Parathyroid adenoma (tissue), 2 donors: ENCODE measurements at regions not wholly inside any gene's neighbourhood (a gene's known extent, or its start where the extent isn't known, plus 50 kb on each side); places are given as distances from the start of the nearest gene placed in this dataset.

Experiments used
- H2AFZ ChIP-seq: fragments of 300-600 bp; sonication (generic); one replicate; pipeline ENCODE4 v1.7.0; 2017; ENCODE audit warnings: antibody characterized with exemption, mild to moderate bottlenecking
- H3K27ac ChIP-seq: fragments of 300-600 bp; sonication (generic); one replicate; pipeline ENCODE4 v1.7.0; 2017
- H3K27me3 ChIP-seq: fragments of 300-600 bp; sonication (generic); one replicate; pipeline ENCODE4 v1.7.0; 2017; ENCODE audit warnings: low read length; ENCODE audit not compliant: control insufficient read depth, insufficient read depth
- H3K36me3 ChIP-seq: fragments of 300-600 bp; sonication (generic); one replicate; pipeline ENCODE4 v1.7.0; 2017; ENCODE audit warnings: low read length; ENCODE audit not compliant: control insufficient read depth, insufficient read depth
- H3K4me1 ChIP-seq: fragments of 300-600 bp; sonication (generic); one replicate; pipeline ENCODE4 v1.7.0; 2017; ENCODE audit warnings: control low read depth
- H3K4me2 ChIP-seq: fragments of 300-600 bp; sonication (generic); one replicate; pipeline ENCODE4 v1.7.0; 2017; ENCODE audit warnings: low read length
- H3K4me3 ChIP-seq: fragments of 300-600 bp; sonication (generic); one replicate; pipeline ENCODE4 v1.7.0; 2017; ENCODE audit warnings: low read depth, low read length
- H3K79me2 ChIP-seq: fragments of 300-600 bp; sonication (generic); one replicate; pipeline ENCODE4 v1.7.0; 2017; ENCODE audit warnings: control low read depth
- H3K9ac ChIP-seq: fragments of 300-600 bp; sonication (generic); one replicate; pipeline ENCODE4 v1.7.0; 2017; ENCODE audit warnings: mild to moderate bottlenecking
- H3K9me3 ChIP-seq: fragments of 300-600 bp; sonication (generic); one replicate; pipeline ENCODE4 v1.7.0; 2017; ENCODE audit warnings: low read length; ENCODE audit not compliant: control insufficient read depth
- CTCF ChIP-seq: fragments of 300-600 bp; sonication (generic); IDR thresholded peaks from one replicate; pipeline ENCODE4 v1.7.0; 2017; ENCODE audit warnings: antibody characterized with exemption, mild to moderate bottlenecking
- donor health status: primary hyperparathyroidism.

GRCh38 chr7:45469103-45469502, 105.1 kb upstream of the ADCY1 start:
- H3K9me3 ChIP-seq = no peaks in the 10 kb centered on the region
- H3K79me2 ChIP-seq = no peaks in the 10 kb centered on the region
- H3K27ac ChIP-seq = no peak overlapping the region
- H3K9ac ChIP-seq = no peak overlapping the region
- H3K4me3 ChIP-seq = no peak overlapping the region
- no peak overlapping the region for H3K4me2 ChIP-seq
- no peaks in the 10 kb centered on the region for H3K36me3 ChIP-seq
- no peak overlapping the region for H2AFZ ChIP-seq
- TF ChIP-seq CTCF = no peak
- no peaks in the 10 kb centered on the region for H3K4me1 ChIP-seq
- no peaks in the 10 kb centered on the region for H3K27me3 ChIP-seq

- no peak for TF ChIP-seq CTCF
- Histone ChIP-seq H3K79me2 (no peaks in the 10 kb centered on the region), H3K9ac (no peak overlapping the region), H3K4me3 (no peak overlapping the region), H2AFZ (no peak overlapping the region), H3K36me3 (no peaks in the 10 kb centered on the region), H3K4me2 (no peak overlapping the region), H3K4me1 (no peaks in the 10 kb centered on the region), H3K27me3 (no peaks in the 10 kb centered on the region), H3K27ac (no peak overlapping the region), H3K9me3 (no peaks in the 10 kb centered on the region)
Observed at GRCh38 chr7:45470031-45470430, 104.1 kb upstream of the ADCY1 start.

GRCh38 chr7:45479781-45480180, 94.4 kb upstream of the ADCY1 start:
- Histone ChIP-seq H3K4me1 (no peaks in the 10 kb centered on the region), H3K4me3 (no peak overlapping the region), H3K27ac (no peak overlapping the region), H3K9ac (no peak overlapping the region), H3K27me3 (no peaks in the 10 kb centered on the region), H3K79me2 (no peaks in the 10 kb centered on the region), H3K4me2 (no peak overlapping the region), H3K9me3 (no peaks in the 10 kb centered on the region), H2AFZ (no peak overlapping the region), H3K36me3 (no peaks in the 10 kb centered on the region)
- no peak for TF ChIP-seq CTCF

- H3K36me3 ChIP-seq = no peaks in the 10 kb centered on the region
- TF ChIP-seq CTCF = no peak
- H3K4me1 ChIP-seq = no peaks in the 10 kb centered on the region
- H2AFZ ChIP-seq = no peak overlapping the region
- H3K27me3 ChIP-seq = no peaks in the 10 kb centered on the region
- H3K9ac ChIP-seq = no peak overlapping the region
- H3K4me3 ChIP-seq = no peak overlapping the region
- H3K79me2 ChIP-seq = no peaks in the 10 kb centered on the region
- H3K27ac ChIP-seq = no peak overlapping the region
- H3K4me2 ChIP-seq = no peak overlapping the region
- no peaks in the 10 kb centered on the region for H3K9me3 ChIP-seq
Observed at GRCh38 chr7:45482451-45482850, 91.7 kb upstream of the ADCY1 start.

GRCh38 chr7:45484094-45484493, 90.1 kb upstream of the ADCY1 start:
- no peak for TF ChIP-seq CTCF
- H3K9me3 ChIP-seq = no peaks in the 10 kb centered on the region
- no peak overlapping the region for H3K4me3 ChIP-seq
- H3K79me2 ChIP-seq = no peaks in the 10 kb centered on the region
- no peak overlapping the region for H3K27ac ChIP-seq
- H2AFZ ChIP-seq = no peak overlapping the region
- H3K9ac ChIP-seq = no peak overlapping the region
- no peaks in the 10 kb centered on the region for H3K4me1 ChIP-seq
- no peaks in the 10 kb centered on the region for H3K36me3 ChIP-seq
- H3K27me3 ChIP-seq = no peaks in the 10 kb centered on the region
- no peak overlapping the region for H3K4me2 ChIP-seq
